ENCODE measurements at regions not wholly inside any gene's neighbourhood (a gene's known extent, or its start where the extent isn't known, plus 50 kb on each side); places are given as distances from the start of the nearest gene placed in this dataset.

GRCh38 chr14:36398463-36399291 is 78.2 kb upstream of the MBIP start:
- Histone ChIP-seq H3K4me3 (no peak overlapping the region), H3K27me3 (no peaks in the 10 kb centered on the region), H3K27ac (no peak overlapping the region), H3K9me3 (no peaks in the 10 kb centered on the region), H3K4me1 (no peaks in the 10 kb centered on the region), H3K36me3 (no peaks in the 10 kb centered on the region)
- TF ChIP-seq CTCF (IDR thresholded peaks at IDR 0.05) (no peak), POLR2A (IDR thresholded peaks at IDR 0.05) (no peak)
- DNase-seq, result no peak

GRCh38 chr14:36397357-36397756 is 76.9 kb upstream of the MBIP start:
- H3K27me3 ChIP-seq, result no peaks in the 10 kb centered on the region
- no peak overlapping the region for H3K27ac ChIP-seq
- H3K4me3 ChIP-seq, result no peak overlapping the region
- TF ChIP-seq POLR2A (IDR thresholded peaks at IDR 0.05) (no peak), CTCF (IDR thresholded peaks at IDR 0.05) (no peak)
- H3K9me3 ChIP-seq, result no peaks in the 10 kb centered on the region
- no peak for DNase-seq
- H3K36me3 ChIP-seq, result no peaks in the 10 kb centered on the region
- no peaks in the 10 kb centered on the region for H3K4me1 ChIP-seq

GRCh38 chr14:36396798-36397197 is 76.4 kb upstream of the MBIP start:
- no peak for DNase-seq

GRCh38 chr14:36394593-36394992 is 74.2 kb upstream of the MBIP start:
- Histone ChIP-seq H3K27me3 (no peaks in the 10 kb centered on the region), H3K27ac (no peak overlapping the region), H3K4me3 (no peak overlapping the region), H3K4me1 (no peaks in the 10 kb centered on the region), H3K36me3 (no peaks in the 10 kb centered on the region), H3K9me3 (no peaks in the 10 kb centered on the region)
- DNase-seq, result no peak
- no peak for TF ChIP-seq POLR2A (IDR thresholded peaks at IDR 0.05)
- TF ChIP-seq CTCF (IDR thresholded peaks at IDR 0.05), result no peak

More at GRCh38 chr14:36396798-36397197, 76.4 kb upstream of the MBIP start:
- Histone ChIP-seq H3K36me3 (no peaks in the 10 kb centered on the region), H3K4me3 (no peak overlapping the region), H3K27me3 (no peaks in the 10 kb centered on the region), H3K9me3 (no peaks in the 10 kb centered on the region), H3K27ac (no peak overlapping the region), H3K4me1 (no peaks in the 10 kb centered on the region)
- no peak for TF ChIP-seq CTCF (IDR thresholded peaks at IDR 0.05)
- no peak for TF ChIP-seq POLR2A (IDR thresholded peaks at IDR 0.05)

GRCh38 chr14:36390718-36391117 is 70.3 kb upstream of the MBIP start:
- DNase-seq, result no peak
- Histone ChIP-seq H3K36me3 (no peaks in the 10 kb centered on the region), H3K9me3 (no peaks in the 10 kb centered on the region), H3K27me3 (no peaks in the 10 kb centered on the region), H3K4me3 (no peak overlapping the region), H3K27ac (no peak overlapping the region), H3K4me1 (no peaks in the 10 kb centered on the region)
- TF ChIP-seq CTCF (IDR thresholded peaks at IDR 0.05) (no peak), POLR2A (IDR thresholded peaks at IDR 0.05) (no peak)

Data from Peyer's patch (tissue), 4 donors.